NCI-H345 treated with DMSO at 0.1 percent for 48 hours (cell line): ENCODE measurements at regions not wholly inside any gene's neighbourhood (a gene's known extent, or its start where the extent isn't known, plus 50 kb on each side); places are given as distances from the start of the nearest gene placed in this dataset.
A peak's percentile ranks its signal among the peaks of the same experiment; 100 is the strongest.
"Not testable (repeated sequence)": the region's sequence is repeated elsewhere in the genome, so short reads cannot be mapped to it uniquely, and the experiment has no call there.

Experiments used
- DNase-seq: peaks from one replicate; lab custom pipeline; 2025; ENCODE audit not compliant: unreplicated experiment; lab: John Stamatoyannopoulos, UW

- DNase-seq: no peak
Measured at GRCh38 chr19:37303591-37304171, 67.2 kb upstream of the ZNF527 start.

GRCh38 chr19:37304190-37304883, 66.6 kb upstream of the ZNF527 start:
- DNase-seq: peak; percentile 34

GRCh38 chr19:37304884-37305255, 66.0 kb upstream of the ZNF527 start:
- DNase-seq: no peak

GRCh38 chr19:37306383-37306963, 64.4 kb upstream of the ZNF527 start:
- DNase-seq: no peak

GRCh38 chr19:37309834-37310575, 60.9 kb upstream of the ZNF527 start:
- peak; percentile 42 for DNase-seq

- DNase-seq: peak; percentile 49
Measured at GRCh38 chr19:37312531-37313334, 58.2 kb upstream of the ZNF527 start.

GRCh38 chr19:37313335-37313627, 57.6 kb upstream of the ZNF527 start:
- DNase-seq: no peak

GRCh38 chr19:37317403-37318209, 53.3 kb upstream of the ZNF527 start:
- peak; percentile 100 for DNase-seq

- DNase-seq: not testable (repeated sequence)
Measured at GRCh38 chr19:37320988-37321387, 49.9 kb upstream of the ZNF527 start.
